NCI-H524 treated with DMSO at 0.1 percent for 48 hours (cell line): ENCODE measurements at regions not wholly inside any gene's neighbourhood (a gene's known extent, or its start where the extent isn't known, plus 50 kb on each side); places are given as distances from the start of the nearest gene placed in this dataset.

Experiments
- DNase-seq: peaks from one replicate; lab custom pipeline; 2025; lab: John Stamatoyannopoulos, UW

- DNase-seq, result no peak
Measured at GRCh38 chr20:22226849-22227700, 357.3 kb downstream of the FOXA2 start.

DNA sequence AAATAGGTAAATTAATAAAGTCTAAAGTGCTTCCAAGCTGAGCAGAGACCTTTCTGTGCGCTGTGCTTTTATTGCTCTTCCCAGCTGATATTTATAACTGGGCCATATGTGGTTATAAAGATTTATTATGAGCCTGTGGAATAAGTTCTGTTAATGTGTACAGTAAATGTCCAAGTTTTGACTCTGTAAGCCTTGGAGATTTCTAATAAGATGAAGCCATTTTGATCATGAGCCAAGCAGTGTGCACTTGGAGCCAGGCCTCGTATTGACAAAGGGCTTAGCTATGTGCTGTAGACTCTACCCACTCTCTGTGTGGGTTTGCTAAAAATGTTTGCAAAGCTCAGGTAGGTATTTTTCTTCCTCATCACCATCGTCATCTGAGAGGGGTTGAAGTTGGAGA, 361.1 kb downstream of the FOXA2 start:
- no peak for DNase-seq

GRCh38 chr20:22217712-22218352, 366.5 kb downstream of the FOXA2 start:
- DNase-seq, result no peak

DNA sequence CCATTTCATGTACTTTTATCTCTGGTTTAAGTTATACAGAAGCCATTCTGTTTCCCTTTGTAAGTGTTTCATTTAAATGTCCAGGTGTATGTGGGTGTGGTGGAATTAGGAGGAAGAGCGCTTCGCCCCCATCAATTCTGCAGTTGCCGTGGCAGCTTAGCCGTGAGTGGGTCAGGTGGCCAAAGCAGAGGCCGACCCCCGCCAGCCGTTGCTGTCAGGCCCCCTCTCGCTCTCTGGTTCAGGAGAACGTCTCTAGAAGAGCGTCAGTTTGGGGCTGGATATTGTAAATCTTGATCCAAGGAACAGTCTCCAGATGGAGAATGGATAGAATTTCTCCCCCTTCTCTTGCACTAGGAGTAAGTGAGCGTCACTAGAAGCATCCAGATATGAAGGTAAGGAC, 367.4 kb downstream of the FOXA2 start:
- DNase-seq, result no peak

GRCh38 chr20:22214296-22214695, 370.1 kb downstream of the FOXA2 start:
- DNase-seq, result no peak

GRCh38 chr20:22213271-22213670, 371.1 kb downstream of the FOXA2 start:
- no peak for DNase-seq

DNA sequence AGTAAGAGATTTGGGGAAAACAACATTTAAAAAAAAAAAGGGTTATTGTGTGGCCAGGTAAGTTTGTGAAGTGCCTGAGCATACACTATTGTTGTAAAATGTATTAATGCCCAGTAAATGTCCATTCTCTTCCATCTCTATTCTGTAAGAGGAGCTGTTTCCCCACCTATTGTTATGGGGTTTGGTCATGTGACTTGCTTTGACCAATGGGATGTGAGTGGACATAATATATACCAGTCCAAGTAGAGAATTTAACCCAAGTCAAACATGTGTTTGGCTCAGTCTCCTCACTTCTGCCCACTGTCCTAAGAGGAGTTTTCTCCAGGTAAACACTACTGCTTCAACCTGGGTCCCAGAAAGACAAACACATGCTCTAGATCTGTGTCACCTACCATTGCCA, 377.1 kb downstream of the FOXA2 start:
- DNase-seq, result no peak

- no peak for DNase-seq
Measured at GRCh38 chr20:22204801-22205200, 379.6 kb downstream of the FOXA2 start.

- DNase-seq, result no peak
Measured at GRCh38 chr20:22182148-22182547, 402.2 kb downstream of the FOXA2 start.

GRCh38 chr20:22180244-22180643, 404.1 kb downstream of the FOXA2 start:
- no peak for DNase-seq

GRCh38 chr20:22160101-22160652, 424.2 kb downstream of the FOXA2 start:
- DNase-seq, result no peak

GRCh38 chr20:22159276-22159675, 425.1 kb downstream of the FOXA2 start:
- DNase-seq, result no peak

GRCh38 chr20:22127587-22127986, 422.1 kb downstream of the PAX1 start:
- DNase-seq, result no peak

DNA sequence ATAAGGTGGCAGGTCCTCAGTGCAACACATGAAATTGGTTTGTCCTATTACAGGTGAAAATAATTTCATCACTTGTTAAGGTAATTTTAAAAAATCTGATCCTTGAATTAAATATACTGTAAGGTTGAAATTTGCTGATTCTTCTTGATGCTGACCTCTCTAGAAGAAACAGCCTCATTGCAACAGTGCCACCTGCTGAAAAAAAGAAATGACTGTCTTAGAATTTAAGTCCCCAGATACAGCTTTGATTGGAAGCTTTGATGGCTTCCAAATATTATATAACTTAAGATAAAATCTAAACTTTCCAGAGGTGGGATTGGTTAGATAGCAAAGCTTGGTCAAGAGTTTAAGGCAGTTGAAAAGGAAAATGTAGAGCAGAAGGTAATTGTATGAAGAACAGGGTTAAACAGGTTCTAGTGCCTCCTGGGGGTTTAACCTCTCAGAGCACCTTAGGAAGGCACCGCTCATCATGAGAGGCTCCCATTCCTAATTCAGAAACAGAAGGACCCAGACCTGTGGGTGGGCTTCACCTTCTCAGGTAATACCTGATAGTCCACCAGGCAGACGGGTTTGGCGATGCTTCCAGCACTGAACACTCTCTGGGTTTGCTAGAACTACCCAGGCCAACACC, 401.0 kb downstream of the PAX1 start:
- no peak for DNase-seq

- DNase-seq, result no peak
Measured at GRCh38 chr20:22101606-22102005, 396.1 kb downstream of the PAX1 start.

GRCh38 chr20:22100686-22101085, 395.2 kb downstream of the PAX1 start:
- no peak for DNase-seq

DNA sequence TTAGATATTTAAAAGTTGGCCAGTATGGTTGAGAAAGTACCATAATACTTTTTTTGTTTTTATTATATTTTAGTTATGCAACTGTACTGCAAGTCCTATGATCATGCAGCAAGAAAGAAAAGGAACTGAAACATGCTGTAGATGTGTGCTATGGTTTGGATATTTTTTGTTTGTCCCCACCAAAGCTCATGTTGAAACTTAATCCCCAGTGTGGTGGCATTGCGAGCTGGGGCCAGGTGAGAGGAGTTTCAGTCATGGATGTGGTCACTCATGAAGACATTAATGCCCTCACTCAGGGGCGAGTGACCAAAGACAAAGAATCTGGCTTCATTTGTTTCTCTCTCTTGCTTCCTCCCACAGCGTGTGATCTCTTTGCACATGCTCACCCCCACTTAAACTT, 393.9 kb downstream of the PAX1 start:
- no peak for DNase-seq

DNA sequence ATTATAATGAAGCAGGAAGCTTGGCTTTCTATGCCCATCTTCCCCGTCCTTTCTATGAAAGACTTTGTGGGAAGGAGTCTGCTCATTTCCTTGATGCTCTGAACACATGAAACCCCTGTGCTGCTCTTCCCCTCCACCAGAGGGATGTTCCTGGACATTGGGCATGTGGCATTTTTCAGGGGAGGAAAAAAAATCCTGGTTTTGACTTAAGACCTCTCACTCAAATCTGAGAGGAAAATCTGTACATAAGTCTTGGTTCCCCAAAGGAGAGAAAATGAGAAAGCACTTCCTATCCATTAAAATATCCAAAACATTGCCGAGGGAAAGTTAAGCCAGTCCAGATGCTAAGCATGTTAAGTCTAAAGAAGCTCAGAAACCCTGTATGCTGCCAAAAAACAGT, 393.0 kb downstream of the PAX1 start:
- no peak for DNase-seq

GRCh38 chr20:22093122-22093521, 387.7 kb downstream of the PAX1 start:
- DNase-seq, result no peak

DNA sequence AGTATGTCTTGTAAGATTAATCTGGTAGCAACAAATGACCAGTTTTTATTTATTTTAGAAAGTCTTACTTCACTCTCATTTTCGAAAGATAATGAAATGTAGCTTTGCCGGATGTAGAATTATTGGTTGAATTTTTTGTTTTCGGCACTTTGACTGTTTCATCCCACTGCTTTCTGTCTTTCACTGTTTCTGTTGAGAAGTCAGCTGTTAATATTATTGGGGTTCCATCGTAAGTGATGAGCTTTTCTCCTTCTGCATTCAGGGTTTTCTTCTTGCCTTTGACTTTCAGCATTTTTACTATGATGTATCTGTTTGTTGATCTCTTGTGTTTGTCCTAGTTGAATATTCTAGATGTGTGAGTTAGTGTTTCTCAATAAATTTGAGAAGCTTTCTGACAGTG, 383.4 kb downstream of the PAX1 start:
- no peak for DNase-seq

- DNase-seq, result no peak
Measured at GRCh38 chr20:22080985-22081384, 375.5 kb downstream of the PAX1 start.

- no peak for DNase-seq
Measured at GRCh38 chr20:22074635-22075034, 369.2 kb downstream of the PAX1 start.

GRCh38 chr20:22071841-22072240, 366.4 kb downstream of the PAX1 start:
- no peak for DNase-seq
